Ishikawa (cell line): ENCODE measurements at regions not wholly inside any gene's neighbourhood (a gene's known extent, or its start where the extent isn't known, plus 50 kb on each side); places are given as distances from the start of the nearest gene placed in this dataset.

Experiments
- CEBPB ChIP-seq: IDR thresholded peaks from 2 replicates; pipeline ENCODE4 v1.6.1; 2012
- CREB1 ChIP-seq: IDR thresholded peaks from 2 replicates; pipeline ENCODE4 v1.6.1; 2012; ENCODE audit warnings: low read depth
- EGR1 ChIP-seq: IDR thresholded peaks from 2 replicates; pipeline ENCODE4 v1.6.1; 2012
- EP300 ChIP-seq: IDR thresholded peaks from 2 replicates; pipeline ENCODE4 v1.6.1; 2012; ENCODE audit warnings: borderline replicate concordance
- MAX ChIP-seq: IDR thresholded peaks from 2 replicates; pipeline ENCODE4 v1.6.1; 2012
- NFIC ChIP-seq: IDR thresholded peaks from 2 replicates; pipeline ENCODE4 v1.6.1; 2012
- RAD21 ChIP-seq: IDR thresholded peaks from 2 replicates; pipeline ENCODE4 v1.6.1; 2012; ENCODE audit warnings: low read depth
- REST ChIP-seq: IDR thresholded peaks from 2 replicates; pipeline ENCODE4 v1.6.1; 2012; ENCODE audit warnings: low read depth, mild to moderate bottlenecking
- TAF1 ChIP-seq: IDR thresholded peaks from 2 replicates; pipeline ENCODE4 v1.6.1; 2012; ENCODE audit warnings: low read depth, mild to moderate bottlenecking
- TCF12 ChIP-seq: IDR thresholded peaks from 2 replicates; pipeline ENCODE4 v1.6.1; 2012; ENCODE audit warnings: low read depth
- TEAD4 ChIP-seq: IDR thresholded peaks from 2 replicates; pipeline ENCODE4 v1.6.1; 2012
- USF1 ChIP-seq: IDR thresholded peaks from 2 replicates; pipeline ENCODE4 v1.6.1; 2012
- YY1 ChIP-seq: IDR thresholded peaks from 2 replicates; pipeline ENCODE4 v1.6.1; 2012; ENCODE audit warnings: low read depth
- ZBTB7A ChIP-seq: IDR thresholded peaks from 2 replicates; pipeline ENCODE4 v1.6.1; 2012; ENCODE audit warnings: low read depth

- TF ChIP-seq TCF12 (no peak), EP300 (no peak), MAX (no peak), TAF1 (no peak), YY1 (no peak), NFIC (no peak), USF1 (no peak), REST (no peak), RAD21 (no peak), TEAD4 (no peak), EGR1 (no peak), CEBPB (no peak), ZBTB7A (no peak), CREB1 (no peak)
These were observed 303.3 kb upstream of the DEPDC1 start for GRCh38 chr1:68800182-68800581.
